NCI-H226 (cell line): ENCODE measurements at regions not wholly inside any gene's neighbourhood (a gene's known extent, or its start where the extent isn't known, plus 50 kb on each side); places are given as distances from the start of the nearest gene placed in this dataset.
"Not testable (repeated sequence)": the region's sequence is repeated elsewhere in the genome, so short reads cannot be mapped to it uniquely, and the experiment has no call there.

Source experiments
- DNase-seq: peaks from one replicate; pipeline ENCODE4 v3.0.0-alpha.2; 2015

GRCh38 chr2:52520644-52521043 lies 1247.0 kb upstream of the CHAC2 start:
- no peak for DNase-seq

GRCh38 chr2:52518678-52519077 lies 1248.9 kb upstream of the CHAC2 start:
- DNase-seq, result no peak

GRCh38 chr2:52512760-52513159 lies 1254.8 kb upstream of the CHAC2 start:
- DNase-seq, result no peak

- DNase-seq, result no peak
These were observed 1257.2 kb upstream of the CHAC2 start for GRCh38 chr2:52510432-52510831.

GRCh38 chr2:52502476-52502860 lies 1265.1 kb upstream of the CHAC2 start:
- no peak for DNase-seq

- no peak for DNase-seq
These were observed 1265.7 kb upstream of the CHAC2 start for GRCh38 chr2:52501715-52502475.

- DNase-seq, result no peak
These were observed 1267.0 kb upstream of the CHAC2 start for GRCh38 chr2:52500561-52500960.

- DNase-seq, result no peak
These were observed 1269.4 kb upstream of the CHAC2 start for GRCh38 chr2:52498077-52498750.

GRCh38 chr2:52495816-52496215 lies 1271.8 kb upstream of the CHAC2 start:
- no peak for DNase-seq

- no peak for DNase-seq
These were observed 1290.4 kb upstream of the CHAC2 start for GRCh38 chr2:52477166-52477565.

- DNase-seq, result no peak
These were observed 1292.0 kb upstream of the CHAC2 start for GRCh38 chr2:52475590-52475989.

- DNase-seq, result no peak
These were observed 1293.5 kb upstream of the CHAC2 start for GRCh38 chr2:52474091-52474490.

GRCh38 chr2:52473526-52473925 lies 1294.1 kb upstream of the CHAC2 start:
- DNase-seq, result no peak

- DNase-seq, result not testable (repeated sequence)
These were observed 1297.1 kb upstream of the CHAC2 start for GRCh38 chr2:52470457-52470856.

GRCh38 chr2:52467189-52467588 lies 1300.4 kb upstream of the CHAC2 start:
- no peak for DNase-seq

- DNase-seq, result no peak
These were observed 1302.3 kb upstream of the CHAC2 start for GRCh38 chr2:52465287-52465686.

- DNase-seq, result no peak
These were observed 1304.1 kb upstream of the CHAC2 start for GRCh38 chr2:52463457-52463856.

- DNase-seq, result no peak
These were observed 1310.8 kb upstream of the CHAC2 start for GRCh38 chr2:52456561-52457377.

- DNase-seq, result no peak
These were observed 1312.6 kb upstream of the CHAC2 start for GRCh38 chr2:52454962-52455361.

- no peak for DNase-seq
These were observed 1315.4 kb upstream of the CHAC2 start for GRCh38 chr2:52452201-52452600.

GRCh38 chr2:52445686-52446085 lies 1321.9 kb upstream of the CHAC2 start:
- no peak for DNase-seq

- DNase-seq, result no peak
These were observed 1336.2 kb upstream of the CHAC2 start for GRCh38 chr2:52431352-52431760.

GRCh38 chr2:52429740-52430139 lies 1337.9 kb upstream of the CHAC2 start:
- DNase-seq, result no peak

- no peak for DNase-seq
These were observed 1338.4 kb upstream of the CHAC2 start for GRCh38 chr2:52429171-52429570.
